HCT116 (cell line): ENCODE measurements at regions not wholly inside any gene's neighbourhood (a gene's known extent, or its start where the extent isn't known, plus 50 kb on each side); places are given as distances from the start of the nearest gene placed in this dataset.

Experiments used
- ATAC-seq: fragments of 200-7000 bp; cut with Tn5 transposase; 2 replicates; pipeline ENCODE4 v1.9.1; 2020; ENCODE audit warnings: mild to moderate bottlenecking, moderate library complexity
- BruUV-seq: library from RNA; stranded (reverse); fragments of 400-500 nt; replicated peaks from 2 replicates; lab custom pipeline; 2021; lab: Mats Ljungman, UMichigan
- CTCF ChIA-PET: fragments of 300-600 bp; sonication (Branson Sonifier 250); formaldehyde crosslinking; loops from one replicate; lab custom pipeline; 2021; ENCODE audit warnings: antibody characterized with exemption; lab: Charles Lee
- POLR2A ChIA-PET: fragments of 300-600, 350-600 bp; sonication (Branson Sonifier 250); formaldehyde crosslinking; loops from one replicate; lab custom pipeline; 2021; ENCODE audit warnings: antibody characterized with exemption; lab: Charles Lee
- RAD21 ChIA-PET, 2 experiments: fragments of 300-600 bp; sonication (Branson Sonifier 250); formaldehyde crosslinking; loops; one replicate each; lab custom pipeline; 2023; ENCODE audit warnings: low total read pairs in 2 of 2; ENCODE audit not compliant: uncharacterized antibody in 2 of 2, unreplicated experiment in 2 of 2, low non-redundant PET in 1 of 2; lab: Charles Lee
- DNase-seq: peaks from one replicate; pipeline ENCODE4 v3.0.0-alpha.2; 2010; ENCODE audit warnings: low read depth, low spot score
- H2AFZ ChIP-seq: fragments of 200-600 bp; shearing (Covaris generic), sonication (generic); 2 replicates; pipeline ENCODE4 v1.6.1; 2017; ENCODE audit warnings: low read depth, mixed run types, mixed read lengths, antibody characterized with exemption, low read length; ENCODE audit not compliant: poor library complexity, severe bottlenecking
- H3K27ac ChIP-seq: 2 replicates; pipeline ENCODE4 v1.5.1; 2012; ENCODE audit warnings: low read depth, low read length
- H3K27me3 ChIP-seq: fragments of 200-600 bp; sonication (generic); 2 replicates; pipeline ENCODE4 v1.6.1; 2016; ENCODE audit warnings: mixed run types, low read length, mixed read lengths; ENCODE audit not compliant: insufficient read depth
- H3K36me3 ChIP-seq, 2 experiments: fragments of 200-500 bp in 1 of 2; fragments of 200-600 bp in 1 of 2; sonication (Bioruptor generic) in 1 of 2; sonication (generic) in 1 of 2; 2 replicates each; pipeline versions ENCODE4 v1.5.1 to v1.6.1; 2014 to 2016; ENCODE audit warnings: low read length in 2 of 2, inconsistent platforms in 1 of 2, mixed read lengths in 1 of 2, mixed run types in 1 of 2; ENCODE audit not compliant: insufficient read depth in 2 of 2, control insufficient read depth in 1 of 2
- H3K4me1 ChIP-seq, 2 experiments: fragments of 200-600 bp in 1 of 2; sonication (generic) in 1 of 2; 2 replicates each; pipeline versions ENCODE4 v1.5.1 to v1.6.1; 2012 to 2017; ENCODE audit warnings: low read length in 2 of 2, inconsistent platforms in 1 of 2, mild to moderate bottlenecking in 1 of 2, mixed read lengths in 1 of 2, mixed run types in 1 of 2, moderate library complexity in 1 of 2; ENCODE audit not compliant: insufficient read depth in 2 of 2, control insufficient read depth in 1 of 2
- H3K4me2 ChIP-seq: fragments of 200-600 bp; sonication (generic); 2 replicates; pipeline ENCODE4 v1.6.1; 2017; ENCODE audit warnings: mixed run types, low read length, mixed read lengths
- H3K4me3 ChIP-seq, 2 experiments: fragments of 200-600 bp in 1 of 2; sonication (generic) in 1 of 2; replicated peaks in 1 of 2; 2 replicates each; pipeline ENCODE4 v1.5.1; 2011 to 2016; ENCODE audit warnings: low read length in 2 of 2, control low read depth in 1 of 2, low read depth in 1 of 2, mild to moderate bottlenecking in 1 of 2, mixed read lengths in 1 of 2, mixed run types in 1 of 2
- H3K79me2 ChIP-seq: fragments of 200-600 bp; sonication (generic); 2 replicates; pipeline ENCODE4 v1.6.1; 2017; ENCODE audit warnings: mild to moderate bottlenecking, mixed run types, low read length, moderate library complexity, mixed read lengths; ENCODE audit not compliant: insufficient read depth
- H3K9ac ChIP-seq: fragments of 200-600 bp; sonication (generic); 2 replicates; pipeline ENCODE4 v1.6.1; 2016; ENCODE audit warnings: low read length, mixed read lengths
- H3K9me2 ChIP-seq: fragments of 200-600 bp; sonication (generic), shearing (Covaris generic); 2 replicates; pipeline ENCODE4 v1.6.1; 2017; ENCODE audit warnings: mixed run types, mild to moderate bottlenecking, moderate library complexity; ENCODE audit not compliant: insufficient read depth
- H3K9me3 ChIP-seq, 2 experiments: fragments of 200-500 bp in 1 of 2; fragments of 200-600 bp in 1 of 2; sonication (Bioruptor generic) in 1 of 2; sonication (generic) in 1 of 2; 2 replicates each; pipeline ENCODE4 v1.6.1; 2014 to 2017; ENCODE audit warnings: low read length in 2 of 2, mixed read lengths in 2 of 2, inconsistent platforms in 1 of 2, low read depth in 1 of 2, mild to moderate bottlenecking in 1 of 2, mixed run types in 1 of 2, moderate library complexity in 1 of 2; ENCODE audit not compliant: control insufficient read depth in 1 of 2, insufficient read depth in 1 of 2
- H4K20me1 ChIP-seq: fragments of 200-600 bp; sonication (generic), shearing (Covaris generic); 2 replicates; pipeline ENCODE4 v1.6.1; 2017; ENCODE audit warnings: mixed run types, mild to moderate bottlenecking, moderate library complexity; ENCODE audit not compliant: insufficient read depth
- ATF3 ChIP-seq: IDR thresholded peaks from 2 replicates; pipeline ENCODE4 v1.6.1; 2012
- CEBPB ChIP-seq: IDR thresholded peaks from 2 replicates; pipeline ENCODE4 v1.6.1; 2012; ENCODE audit warnings: low read depth
- EGR1 ChIP-seq: IDR thresholded peaks from 2 replicates; pipeline ENCODE4 v1.6.1; 2012; ENCODE audit warnings: low read depth
- ELF1 ChIP-seq: IDR thresholded peaks from 2 replicates; pipeline ENCODE4 v1.6.1; 2012; ENCODE audit warnings: low read depth, borderline replicate concordance
- EZH2phosphoT487 ChIP-seq: fragments of 200-600 bp; IDR thresholded peaks from 2 replicates; pipeline ENCODE4 v1.6.1; 2018; ENCODE audit warnings: antibody characterized with exemption, borderline replicate concordance
- FOSL1 ChIP-seq: IDR thresholded peaks from 2 replicates; pipeline ENCODE4 v1.6.1; 2012; ENCODE audit warnings: low read depth
- JUND ChIP-seq: IDR thresholded peaks from 2 replicates; pipeline ENCODE4 v1.6.1; 2012
- POLR2A ChIP-seq: IDR thresholded peaks from 2 replicates; pipeline ENCODE4 v1.7.0; 2011; ENCODE audit warnings: borderline replicate concordance; ENCODE audit not compliant: insufficient read depth, insufficient read length; ENCODE audit errors: extremely low read depth
- POLR2AphosphoS5 ChIP-seq: IDR thresholded peaks from 2 replicates; pipeline ENCODE4 v1.6.1; 2011; ENCODE audit warnings: mild to moderate bottlenecking, low read depth, low read length, moderate library complexity
- RAD21 ChIP-seq: IDR thresholded peaks from 2 replicates; pipeline ENCODE4 v1.6.1; 2012; ENCODE audit warnings: low read depth, mild to moderate bottlenecking
- REST ChIP-seq: IDR thresholded peaks from 2 replicates; pipeline ENCODE4 v1.6.1; 2012; ENCODE audit warnings: low read depth
- SIN3A ChIP-seq: IDR thresholded peaks from 2 replicates; pipeline ENCODE4 v1.6.1; 2012; ENCODE audit warnings: low read depth
- SP1 ChIP-seq: IDR thresholded peaks from 2 replicates; pipeline ENCODE4 v1.6.1; 2012; ENCODE audit warnings: low read depth
- TCF7L2 ChIP-seq: IDR thresholded peaks from 2 replicates; pipeline ENCODE4 v1.7.0; 2011; ENCODE audit warnings: borderline replicate concordance, inconsistent platforms; ENCODE audit not compliant: insufficient read depth, insufficient read length; ENCODE audit errors: extremely low read depth
- ZFX ChIP-seq: fragments of 450-650 bp; IDR thresholded peaks from 2 replicates; pipeline ENCODE4 v1.6.1; 2017
- ZNF274 ChIP-seq: fragments of 200-500 bp; sonication (Bioruptor generic); IDR thresholded peaks from 2 replicates; pipeline ENCODE4 v1.6.1; 2014; ENCODE audit warnings: mild to moderate bottlenecking, low read depth, low read length, inconsistent platforms
- intact Hi-C: fragments of 100-400 bp; cut with micrococcal nuclease; formaldehyde crosslinking; loops from 2 replicates; pipeline ENCODE4 v1.10.0; 2022
- TF ChIP-seq, protein P1 (sequence below): IDR thresholded peaks from 2 replicates; pipeline ENCODE4 v1.6.1; 2012

GRCh38 chr2:58768715-58769080 is 527.6 kb upstream of the FANCL start:
- no peak for ATAC-seq
- Histone ChIP-seq H3K79me2 (no peaks in the 10 kb centered on the region), H3K4me1 (no peaks in the 10 kb centered on the region), H3K9me3 (no peaks in the 10 kb centered on the region), H3K9ac (no peak overlapping the region), H3K4me3 (no peak overlapping the region), H3K27ac (no peak overlapping the region), H2AFZ (no peak overlapping the region), H3K4me2 (no peak overlapping the region), H3K27me3 (peaks cover 85% of the 10 kb centered on the region), H3K9me2 (no peaks in the 10 kb centered on the region), H3K36me3 (no peaks in the 10 kb centered on the region), H4K20me1 (no peaks in the 10 kb centered on the region)
- no peak for DNase-seq
- ChIA-PET POLR2A (no interaction called here), CTCF (no interaction called here), RAD21 (no interaction called here)
- intact Hi-C loops = loop anchor here (10.0 kb wide), 1 partner anchor 1906 kb away; no protein-coding TSS in a partner anchor
- BruUV-seq = no TSS peak
- TF ChIP-seq, protein P1, sequence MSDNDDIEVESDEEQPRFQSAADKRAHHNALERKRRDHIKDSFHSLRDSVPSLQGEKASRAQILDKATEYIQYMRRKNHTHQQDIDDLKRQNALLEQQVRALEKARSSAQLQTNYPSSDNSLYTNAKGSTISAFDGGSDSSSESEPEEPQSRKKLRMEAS = no peak
- TF ChIP-seq REST = no peak
- no peak for TF ChIP-seq ELF1
- no peak for TF ChIP-seq POLR2AphosphoS5
- TF ChIP-seq TCF7L2 = no peak
- no peak for TF ChIP-seq JUND
- no peak for TF ChIP-seq SIN3A
- TF ChIP-seq CEBPB = no peak
- TF ChIP-seq ATF3 = no peak
- TF ChIP-seq EGR1 = no peak
- TF ChIP-seq FOSL1 = no peak
- no peak for TF ChIP-seq EZH2phosphoT487
- no peak for TF ChIP-seq SP1
- TF ChIP-seq RAD21 = no peak
- no peak for TF ChIP-seq ZFX
- no peak for TF ChIP-seq POLR2A
- TF ChIP-seq ZNF274 = no peak
